Suppressor macrophage (primary cell): ENCODE measurements at regions not wholly inside any gene's neighbourhood (a gene's known extent, or its start where the extent isn't known, plus 50 kb on each side); places are given as distances from the start of the nearest gene placed in this dataset.

ENCODE experiments used
- DNase-seq, 4 experiments: peaks; one replicate each; pipeline ENCODE4 v3.0.0-alpha.2; 2020 to 2022

- no peak for DNase-seq
Measured at GRCh38 chr22:27185760-27186302, 528.4 kb downstream of the MIAT start.

GRCh38 chr22:27186643-27187042 lies 529.3 kb downstream of the MIAT start:
- no peak for DNase-seq

- no peak for DNase-seq
Measured at GRCh38 chr22:27192135-27192829, 534.9 kb downstream of the MIAT start.

GRCh38 chr22:27193215-27193614 lies 535.8 kb downstream of the MIAT start:
- DNase-seq, result no peak

- DNase-seq, result no peak
Measured at GRCh38 chr22:27193636-27194035, 536.2 kb downstream of the MIAT start.

GRCh38 chr22:27194096-27194748 lies 536.8 kb downstream of the MIAT start:
- no peak for DNase-seq

GRCh38 chr22:27195094-27195493 lies 537.7 kb downstream of the MIAT start:
- no peak for DNase-seq

GRCh38 chr22:27195494-27195893 lies 538.1 kb downstream of the MIAT start:
- no peak for DNase-seq

- no peak for DNase-seq
Measured at GRCh38 chr22:27196606-27197005, 539.2 kb downstream of the MIAT start.

GRCh38 chr22:27197052-27197451 lies 539.7 kb downstream of the MIAT start:
- DNase-seq, result no peak

- DNase-seq, result no peak
Measured at GRCh38 chr22:27197618-27198017, 540.2 kb downstream of the MIAT start.

GRCh38 chr22:27198518-27199035 lies 541.2 kb downstream of the MIAT start:
- no peak for DNase-seq

- no peak for DNase-seq
Measured at GRCh38 chr22:27199354-27199753, 542.0 kb downstream of the MIAT start.

- no peak for DNase-seq
Measured at GRCh38 chr22:27201276-27201675, 543.9 kb downstream of the MIAT start.

- DNase-seq, result no peak
Measured at GRCh38 chr22:27201741-27202140, 544.4 kb downstream of the MIAT start.

- DNase-seq, result no peak
Measured at GRCh38 chr22:27203276-27203660, 545.9 kb downstream of the MIAT start.

- DNase-seq, result no peak
Measured at GRCh38 chr22:27204280-27204679, 546.9 kb downstream of the MIAT start.

- DNase-seq, result no peak
Measured at GRCh38 chr22:27204817-27205216, 547.4 kb downstream of the MIAT start.

- DNase-seq, result no peak
Measured at GRCh38 chr22:27205492-27206373, 548.3 kb downstream of the MIAT start.

GRCh38 chr22:27206374-27207133 lies 549.2 kb downstream of the MIAT start:
- DNase-seq, result no peak

GRCh38 chr22:27207266-27207665 lies 549.9 kb downstream of the MIAT start:
- DNase-seq, result peak in 3 of 4 experiments; percentile 8 to 22 (median 10)

GRCh38 chr22:27207907-27208306 lies 550.5 kb downstream of the MIAT start:
- DNase-seq, result no peak
